Effector memory CD8-positive, alpha-beta T cell (primary cell): ENCODE measurements at regions not wholly inside any gene's neighbourhood (a gene's known extent, or its start where the extent isn't known, plus 50 kb on each side); places are given as distances from the start of the nearest gene placed in this dataset.
"Not testable (repeated sequence)": the region's sequence is repeated elsewhere in the genome, so short reads cannot be mapped to it uniquely, and the experiment has no call there.

Experiments used
- ATAC-seq: fragments of 150-1000 bp; cut with Tn5 transposase; replicated peaks from 2 replicates; pipeline ENCODE4 v1.10.0; 2021; ENCODE audit warnings: mild to moderate bottlenecking, moderate library complexity
- DNase-seq, 3 experiments: peaks; one replicate each; pipeline ENCODE4 v3.0.0; 2021
- H3K27ac Mint-ChIP-seq, 2 donors: one replicate each; pipeline ENCODE4 v1.8.0; 2022; ENCODE audit warnings: mild to moderate bottlenecking in 2 of 2, mixed read lengths in 2 of 2, moderate library complexity in 2 of 2
- H3K27me3 Mint-ChIP-seq, 2 donors: one replicate each; pipeline ENCODE4 v1.8.0; 2022; ENCODE audit warnings: mixed read lengths in 2 of 2
- H3K36me3 Mint-ChIP-seq: one replicate; pipeline ENCODE4 v1.8.0; 2022; ENCODE audit warnings: mild to moderate bottlenecking, moderate library complexity, mixed read lengths; ENCODE audit not compliant: insufficient read depth
- H3K4me1 Mint-ChIP-seq, 2 donors: one replicate each; pipeline ENCODE4 v1.8.0; 2022; ENCODE audit warnings: low read depth in 2 of 2, mixed read lengths in 2 of 2
- H3K4me3 Mint-ChIP-seq, 2 donors: one replicate each; pipeline ENCODE4 v1.8.0; 2022; ENCODE audit warnings: mild to moderate bottlenecking in 2 of 2, mixed read lengths in 2 of 2, moderate library complexity in 2 of 2
- H3K9me3 Mint-ChIP-seq, 2 donors: one replicate each; pipeline ENCODE4 v1.8.0; 2022; ENCODE audit warnings: mixed read lengths in 2 of 2

DNA sequence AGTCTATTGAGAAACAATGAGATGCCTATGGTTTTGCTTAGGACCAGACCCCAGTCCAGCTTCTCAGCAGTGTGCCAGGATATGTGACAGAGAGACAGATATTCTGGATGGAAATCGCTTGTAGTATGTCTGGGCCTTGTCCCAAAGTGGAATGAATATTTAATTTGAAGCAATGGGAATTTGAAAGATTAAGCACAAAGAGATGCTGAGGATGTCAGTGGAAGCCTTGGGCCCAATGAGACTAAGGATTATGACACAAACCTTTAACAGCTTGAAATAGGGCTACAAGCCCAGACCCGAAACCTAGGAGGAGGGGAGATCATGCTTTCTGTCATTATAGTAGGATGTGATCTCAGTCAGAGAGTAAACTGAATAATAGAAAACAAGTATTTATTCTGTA is 459.2 kb downstream of the FAT4 start:
- Mint-ChIP-seq H3K9me3 (peaks cover 2 to 40% of the 10 kb centered on the region in 2 donors), H3K27me3 (no peaks in the 10 kb centered on the region), H3K36me3 (peaks cover 2% of the 10 kb centered on the region), H3K4me3 (no peak overlapping the region), H3K27ac (no peak overlapping the region), H3K4me1 (no peaks in the 10 kb centered on the region)
- no peak for ATAC-seq
- no peak for DNase-seq

- no peaks in the 10 kb centered on the region for H3K4me1 Mint-ChIP-seq
- DNase-seq (no peak), ATAC-seq (no peak)
- H3K4me3 Mint-ChIP-seq = no peak overlapping the region
- H3K9me3 Mint-ChIP-seq = peaks cover 9 to 46% of the 10 kb centered on the region in 2 donors
- no peak overlapping the region for H3K27ac Mint-ChIP-seq
- peaks cover 2% of the 10 kb centered on the region for H3K36me3 Mint-ChIP-seq
- H3K27me3 Mint-ChIP-seq = no peaks in the 10 kb centered on the region
Measured at GRCh38 chr4:125776146-125776545, 461.4 kb downstream of the FAT4 start.

DNA sequence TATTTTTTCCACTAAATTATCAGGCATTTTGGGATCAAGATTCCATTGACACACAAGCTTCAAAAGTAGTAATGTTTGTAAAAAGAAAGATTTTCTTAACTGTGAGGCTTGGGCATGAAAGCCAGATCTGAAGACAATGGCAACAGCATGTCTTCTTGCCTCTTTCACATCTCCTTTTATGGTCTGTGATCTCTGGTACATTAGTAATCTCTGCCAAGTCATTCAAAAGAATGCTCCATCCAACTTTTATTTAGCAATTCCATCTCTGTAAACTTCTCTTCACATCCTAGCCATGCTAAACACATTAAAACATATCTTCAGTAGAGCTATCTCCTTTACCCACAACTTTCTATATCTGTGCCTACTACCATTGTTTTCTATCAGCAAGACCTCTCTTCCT is 465.4 kb downstream of the FAT4 start:
- Mint-ChIP-seq H3K36me3 (no peaks in the 10 kb centered on the region), H3K4me3 (no peak overlapping the region), H3K27me3 (no peaks in the 10 kb centered on the region), H3K4me1 (no peaks in the 10 kb centered on the region), H3K9me3 (peaks cover 7 to 29% of the 10 kb centered on the region in 2 donors), H3K27ac (no peak overlapping the region)
- ATAC-seq (no peak), DNase-seq (no peak)

DNA sequence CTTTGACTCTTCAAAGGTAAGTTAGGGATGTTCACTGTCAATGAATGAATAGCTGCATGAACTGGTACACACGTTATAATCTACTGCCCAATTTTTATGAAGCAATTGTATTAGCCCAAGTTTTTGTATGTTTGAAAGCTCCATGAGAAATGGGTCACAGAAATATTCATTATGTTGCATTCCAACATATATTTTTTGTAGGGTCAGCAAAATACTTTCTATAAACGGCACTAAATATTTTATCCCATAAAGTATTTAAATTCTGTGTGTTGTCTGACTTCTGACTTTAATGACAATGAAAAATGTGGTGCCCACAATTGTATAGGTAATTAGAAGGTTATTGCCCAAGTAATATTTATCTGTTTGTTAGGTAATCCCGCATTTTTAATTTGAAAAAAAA is 466.0 kb downstream of the FAT4 start:
- no peak for ATAC-seq
- no peaks in the 10 kb centered on the region for H3K27me3 Mint-ChIP-seq
- H3K4me3 Mint-ChIP-seq = no peak overlapping the region
- H3K36me3 Mint-ChIP-seq = no peaks in the 10 kb centered on the region
- H3K27ac Mint-ChIP-seq = no peak overlapping the region
- DNase-seq = no peak
- no peaks in the 10 kb centered on the region for H3K4me1 Mint-ChIP-seq
- peaks cover 7 to 29% of the 10 kb centered on the region in 2 donors for H3K9me3 Mint-ChIP-seq

GRCh38 chr4:125781651-125782050 is 466.9 kb downstream of the FAT4 start:
- Mint-ChIP-seq H3K9me3 (peaks cover 7 to 28% of the 10 kb centered on the region in 2 donors), H3K36me3 (no peaks in the 10 kb centered on the region), H3K4me3 (no peak overlapping the region), H3K4me1 (no peaks in the 10 kb centered on the region), H3K27me3 (no peaks in the 10 kb centered on the region), H3K27ac (no peak overlapping the region)
- no peak for ATAC-seq
- no peak for DNase-seq

DNA sequence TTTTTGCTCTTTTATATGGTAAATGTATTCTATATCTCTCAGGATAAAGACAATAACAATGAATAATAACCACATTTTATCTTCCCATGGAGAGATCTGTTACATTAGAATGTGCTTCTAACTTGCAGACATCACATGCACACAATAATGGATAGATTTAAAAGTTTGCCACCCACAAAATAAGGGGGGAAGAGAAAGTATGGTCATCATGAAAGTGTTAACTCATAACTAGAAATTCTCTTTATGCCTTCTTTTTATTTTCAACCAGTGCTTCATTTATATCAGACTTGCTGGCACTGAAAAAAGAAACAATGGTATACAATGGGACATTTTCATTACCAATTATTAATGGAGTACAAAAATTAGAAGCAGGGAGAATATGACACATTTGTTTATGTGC is 470.0 kb downstream of the FAT4 start:
- no peak for DNase-seq
- ATAC-seq = no peak
- no peak overlapping the region for H3K4me3 Mint-ChIP-seq
- no peak overlapping the region for H3K27ac Mint-ChIP-seq
- H3K36me3 Mint-ChIP-seq = no peaks in the 10 kb centered on the region
- no peaks in the 10 kb centered on the region for H3K27me3 Mint-ChIP-seq
- H3K9me3 Mint-ChIP-seq = peaks cover 3 to 18% of the 10 kb centered on the region in 2 donors
- no peaks in the 10 kb centered on the region for H3K4me1 Mint-ChIP-seq

DNA sequence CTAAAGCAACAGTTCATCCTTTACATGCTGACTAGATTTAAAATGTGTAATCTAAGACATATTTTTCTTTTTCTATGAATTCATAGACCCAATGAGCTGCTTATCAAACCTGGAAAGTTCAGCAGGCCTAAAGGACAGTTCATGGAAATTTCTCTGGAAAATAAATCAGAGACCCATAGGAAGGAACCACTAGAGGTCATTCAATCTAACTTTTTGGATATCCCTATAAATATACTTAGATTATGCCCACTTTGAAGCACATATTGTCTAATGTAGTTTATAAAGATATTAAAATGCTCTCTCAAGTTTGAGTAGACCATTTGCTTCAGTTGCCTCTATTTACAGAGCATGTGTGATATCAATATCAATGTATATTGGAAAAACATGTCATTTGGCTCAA is 473.0 kb downstream of the FAT4 start:
- Mint-ChIP-seq H3K4me3 (no peak overlapping the region), H3K4me1 (no peaks in the 10 kb centered on the region), H3K27me3 (no peaks in the 10 kb centered on the region), H3K36me3 (no peaks in the 10 kb centered on the region), H3K9me3 (peaks cover 0 to 10% of the 10 kb centered on the region in 2 donors), H3K27ac (no peak overlapping the region)
- ATAC-seq (no peak), DNase-seq (no peak)

DNA sequence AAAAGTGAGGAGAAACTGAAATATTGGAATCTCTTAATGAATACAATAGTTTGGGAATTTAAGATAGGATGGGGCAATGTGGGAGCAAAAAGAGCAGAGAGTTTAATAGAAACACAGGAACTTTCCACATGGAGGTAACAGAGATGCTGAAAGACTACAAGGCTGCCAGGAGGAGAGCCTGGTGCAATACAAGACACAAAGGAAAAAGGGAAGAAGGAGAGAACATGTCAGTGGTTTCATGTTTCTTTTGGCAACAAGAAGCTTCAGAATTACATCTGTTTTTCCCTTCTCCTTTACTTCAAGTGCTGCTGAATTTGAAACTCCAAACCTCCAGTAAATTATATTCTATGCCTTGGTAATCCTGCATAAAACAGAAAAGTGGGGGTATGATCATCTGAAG is 474.3 kb downstream of the FAT4 start:
- H3K9me3 Mint-ChIP-seq = peaks cover 0 to 12% of the 10 kb centered on the region in 2 donors
- no peak for ATAC-seq
- H3K4me3 Mint-ChIP-seq = no peak overlapping the region
- no peaks in the 10 kb centered on the region for H3K27me3 Mint-ChIP-seq
- H3K36me3 Mint-ChIP-seq = no peaks in the 10 kb centered on the region
- no peaks in the 10 kb centered on the region for H3K4me1 Mint-ChIP-seq
- DNase-seq = no peak
- no peak overlapping the region for H3K27ac Mint-ChIP-seq

GRCh38 chr4:125791896-125792295 is 477.1 kb downstream of the FAT4 start:
- no peak overlapping the region for H3K27ac Mint-ChIP-seq
- no peak overlapping the region for H3K4me3 Mint-ChIP-seq
- no peaks in the 10 kb centered on the region for H3K27me3 Mint-ChIP-seq
- no peaks in the 10 kb centered on the region for H3K36me3 Mint-ChIP-seq
- DNase-seq = no peak
- no peaks in the 10 kb centered on the region for H3K4me1 Mint-ChIP-seq
- H3K9me3 Mint-ChIP-seq = peaks cover 2 to 17% of the 10 kb centered on the region in 2 donors
- ATAC-seq = no peak

GRCh38 chr4:125794989-125795388 is 480.2 kb downstream of the FAT4 start:
- H3K27ac Mint-ChIP-seq = no peak overlapping the region
- ATAC-seq (no peak), DNase-seq (no peak)
- no peaks in the 10 kb centered on the region for H3K27me3 Mint-ChIP-seq
- H3K4me3 Mint-ChIP-seq = no peak overlapping the region
- peaks cover 2 to 7% of the 10 kb centered on the region in 2 donors for H3K9me3 Mint-ChIP-seq
- no peaks in the 10 kb centered on the region for H3K4me1 Mint-ChIP-seq
- H3K36me3 Mint-ChIP-seq = no peaks in the 10 kb centered on the region

DNA sequence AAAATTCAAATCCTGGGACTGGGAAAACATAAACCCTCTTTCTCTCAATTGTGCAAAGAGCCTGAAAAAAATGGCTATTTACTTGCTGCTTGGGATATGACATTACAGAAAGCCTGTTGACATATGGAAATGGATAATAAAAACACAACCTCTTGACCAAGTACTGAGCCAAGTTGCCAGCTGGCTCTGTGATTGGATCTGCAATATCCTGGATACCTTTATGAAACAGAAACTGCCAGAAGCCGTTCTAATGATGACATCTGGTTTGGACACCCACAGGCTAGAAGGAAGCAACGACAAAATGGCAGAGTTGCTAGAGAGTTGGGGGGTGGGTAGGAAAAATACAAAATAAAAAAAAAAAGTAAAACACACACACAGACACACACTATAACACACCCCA is 481.4 kb downstream of the FAT4 start:
- H3K27me3 Mint-ChIP-seq = no peaks in the 10 kb centered on the region
- no peak overlapping the region for H3K27ac Mint-ChIP-seq

DNA sequence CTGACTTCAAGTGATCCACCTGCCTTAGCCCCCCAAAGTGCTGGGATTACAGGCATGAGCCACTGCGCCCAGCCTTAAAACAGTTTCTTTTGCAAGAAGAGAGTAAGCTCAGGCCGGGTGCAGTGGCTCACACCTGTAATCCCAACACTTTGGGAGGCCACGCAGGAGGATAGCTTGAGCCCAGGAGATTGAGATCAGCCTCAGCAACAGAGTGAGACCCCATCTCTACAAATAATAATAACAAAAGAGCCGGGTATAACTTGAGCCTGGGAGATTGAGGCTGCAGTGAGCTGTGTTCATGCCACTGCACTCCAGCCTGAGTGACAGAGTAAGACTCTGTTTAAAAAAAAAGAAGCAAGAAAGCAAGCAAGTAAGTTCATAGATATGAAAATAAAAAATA is 482.9 kb downstream of the FAT4 start:
- ATAC-seq, H3K4me3 Mint-ChIP-seq, H3K4me1 Mint-ChIP-seq, H3K27ac Mint-ChIP-seq, DNase-seq, H3K36me3 Mint-ChIP-seq, H3K9me3 Mint-ChIP-seq, H3K27me3 Mint-ChIP-seq: not testable (repeated sequence)

More for the DNA sequence above, 481.4 kb downstream of the FAT4 start:
- Mint-ChIP-seq H3K9me3 (peaks cover 2 to 7% of the 10 kb centered on the region in 2 donors), H3K4me1 (no peaks in the 10 kb centered on the region), H3K36me3 (no peaks in the 10 kb centered on the region), H3K4me3 (no peak overlapping the region)
- ATAC-seq = no peak
- no peak for DNase-seq

- no peak for ATAC-seq
- Mint-ChIP-seq H3K36me3 (no peaks in the 10 kb centered on the region), H3K27ac (no peak overlapping the region), H3K4me1 (no peaks in the 10 kb centered on the region), H3K4me3 (no peak overlapping the region), H3K27me3 (no peaks in the 10 kb centered on the region), H3K9me3 (peaks cover 0 to 2% of the 10 kb centered on the region in 2 donors)
- DNase-seq = no peak
Measured at GRCh38 chr4:125801373-125801772, 486.6 kb downstream of the FAT4 start.

- H3K9me3 Mint-ChIP-seq = peaks cover 0 to 2% of the 10 kb centered on the region in 2 donors
- ATAC-seq (no peak), DNase-seq (no peak)
- H3K27ac Mint-ChIP-seq = no peak overlapping the region
- H3K36me3 Mint-ChIP-seq = no peaks in the 10 kb centered on the region
- no peaks in the 10 kb centered on the region for H3K27me3 Mint-ChIP-seq
- H3K4me3 Mint-ChIP-seq = no peak overlapping the region
- H3K4me1 Mint-ChIP-seq = no peaks in the 10 kb centered on the region
Measured at GRCh38 chr4:125801924-125802323, 487.2 kb downstream of the FAT4 start.

DNA sequence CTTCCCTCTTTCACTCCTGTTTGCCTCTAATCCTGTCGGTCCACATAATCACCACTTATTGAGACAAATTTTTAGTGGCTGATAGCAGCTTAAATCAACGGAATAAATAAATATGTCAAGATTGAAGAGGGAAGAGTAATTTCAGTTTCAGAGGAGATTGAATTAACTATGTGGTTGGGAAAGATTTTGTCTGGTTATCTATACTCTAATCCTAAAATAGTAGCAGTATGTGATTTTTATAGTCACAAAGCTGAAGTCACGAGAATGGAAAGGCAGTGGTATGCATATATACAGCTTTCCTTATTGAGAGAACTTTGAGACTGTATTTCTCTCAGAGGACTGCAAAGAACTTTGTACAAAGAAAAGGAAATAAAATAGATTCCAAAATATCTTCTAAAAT is 493.3 kb downstream of the FAT4 start:
- DNase-seq = no peak
- Mint-ChIP-seq H3K27me3 (no peaks in the 10 kb centered on the region), H3K9me3 (peaks cover 0 to 2% of the 10 kb centered on the region in 2 donors), H3K4me3 (no peak overlapping the region), H3K36me3 (no peaks in the 10 kb centered on the region), H3K4me1 (no peaks in the 10 kb centered on the region), H3K27ac (no peak overlapping the region)
- ATAC-seq = no peak
